ENCODE measurements at regions not wholly inside any gene's neighbourhood (a gene's known extent, or its start where the extent isn't known, plus 50 kb on each side); places are given as distances from the start of the nearest gene placed in this dataset.

- Histone ChIP-seq H3K14ac (ENCODE audit: insufficient read length) (no peak overlapping the region), H4K5ac (ENCODE audit: insufficient read length, low read depth, low read length) (no peak overlapping the region), H3K9ac (replicated peaks in 1 of 4; ENCODE audit: extremely low read depth in 1 of 4, low read depth in 3 of 4, low read length in 3 of 4) (no peak overlapping the region), H2AFZ (ENCODE audit: low read length) (no peak overlapping the region), H3K79me2 (ENCODE audit: control insufficient read depth in 1 of 2, insufficient read depth in 2 of 2, low read length in 2 of 2) (no peaks in the 10 kb centered on the region), H3K9me3 (ENCODE audit: insufficient read depth in 2 of 2, low read depth in 1 of 2, low read length in 1 of 2) (peaks cover 0 to 7% of the 10 kb centered on the region in 2 experiments; a peak in 2 of 4 replicates), H3K56ac (replicated peaks; ENCODE audit: insufficient read length, low read depth, low read length) (no peak overlapping the region), H3K27ac (ENCODE audit: low read depth, low read length) (no peak overlapping the region), H3K4me2 (ENCODE audit: insufficient read depth in 1 of 2, low read depth in 2 of 2, low read length in 2 of 2) (no peak overlapping the region), H4K20me1 (replicated peaks in 1 of 2; ENCODE audit: control insufficient read depth in 1 of 2, insufficient read depth in 2 of 2, low read length in 2 of 2) (no peaks in the 10 kb centered on the region), H3K4me3 (ENCODE audit: extremely low read depth in 1 of 4, insufficient read depth in 2 of 4, low read depth in 3 of 4, low read length in 4 of 4) (no peak overlapping the region), H3K18ac (ENCODE audit: extremely low read depth, low read length) (no peak overlapping the region), H2BK15ac (ENCODE audit: low read length) (no peak overlapping the region), H2BK20ac (ENCODE audit: low read length) (no peak overlapping the region), H2BK12ac (ENCODE audit: low read depth, low read length) (no peak overlapping the region), H3K4me1 (replicated peaks in 1 of 4; ENCODE audit: control insufficient read depth in 3 of 4, insufficient read depth in 4 of 4, low read length in 3 of 4) (no peaks in the 10 kb centered on the region), H4K91ac (replicated peaks; ENCODE audit: insufficient read length, low read length) (no peak overlapping the region), H3K27me3 (replicated peaks in 1 of 4; ENCODE audit: control insufficient read depth in 3 of 4, extremely low read depth in 1 of 4, insufficient read depth in 3 of 4, low read length in 3 of 4) (no peaks in the 10 kb centered on the region), H2BK5ac (ENCODE audit: low read depth, low read length) (no peak overlapping the region), H3K23ac (ENCODE audit: insufficient read length) (no peak overlapping the region), H3K23me2 (ENCODE audit: low read depth, low read length) (no peaks in the 10 kb centered on the region), H2BK120ac (replicated peaks; ENCODE audit: low read depth, low read length) (no peak overlapping the region), H4K8ac (ENCODE audit: extremely low read depth, insufficient read depth, low read length) (no peak overlapping the region), H2AK5ac (ENCODE audit: low read depth, low read length) (no peak overlapping the region), H3K36me3 (ENCODE audit: control insufficient read depth in 2 of 4, insufficient read depth in 4 of 4, low read length in 3 of 4) (no peaks in the 10 kb centered on the region), H3K4ac (replicated peaks; ENCODE audit: insufficient read length, low read depth, low read length) (no peak overlapping the region), H3K79me1 (ENCODE audit: low read depth, low read length) (no peaks in the 10 kb centered on the region)
- FAIRE-seq (no peak), DNase-seq (ENCODE audit: low read depth in 1 of 2, low spot score in 2 of 2) (no peak)
- CTCF ChIA-PET (ENCODE audit: partially characterized antibody), result interaction anchor here (5.5 kb wide), 1 partner anchor 9 kb away, joined by 28 read pairs; no protein-coding TSS in a partner anchor
- 95% methylated on average over 3 of the region's 3 CpGs; no CpG with 5 or more reads in 1 of the 2 experiments for WGBS, 2 experiments (ENCODE audit: extremely low coverage in 1 of 2, insufficient coverage in 1 of 2, insufficient read length in 1 of 2, insufficient replicate concordance in 2 of 2, low coverage in 1 of 2, low lambda C conversion rate in 2 of 2, missing lambda C conversion rate in 1 of 2)
- POLR2A ChIA-PET (ENCODE audit: partially characterized antibody), result no interaction called here
- TF ChIP-seq SP2 (IDR thresholded peaks at IDR 0.05; ENCODE audit: low read length), result no peak
- TF ChIP-seq SIX5 (IDR thresholded peaks at IDR 0.05; ENCODE audit: low read depth, low read length), result no peak
- TF ChIP-seq KDM5A (IDR thresholded peaks at IDR 0.05; ENCODE audit: low read length), result no peak
- no peak for TF ChIP-seq FOSL1 (IDR thresholded peaks at IDR 0.05; ENCODE audit: insufficient read depth, low read depth, low read length)
These were observed 250.3 kb upstream of the UBE2E2 start for GRCh38 chr3:22952860-22953259.

Data from H1 (cell line).